ENCODE measurements at regions not wholly inside any gene's neighbourhood (a gene's known extent, or its start where the extent isn't known, plus 50 kb on each side); places are given as distances from the start of the nearest gene placed in this dataset.
A peak's percentile ranks its signal among the peaks of the same experiment; 100 is the strongest.

- no peak overlapping the region for H3K4me3 ChIP-seq (ENCODE audit: low read length, poor library complexity, severe bottlenecking)
- no peaks in the 10 kb centered on the region for H3F3A ChIP-seq (ENCODE audit: low read depth)
These were observed 261.8 kb downstream of the GAS1 start for GRCh38 chr9:86685556-86685955.

GRCh38 chr9:86684148-86684547, 263.2 kb downstream of the GAS1 start:
- Histone ChIP-seq H3K79me2 (ENCODE audit: insufficient read depth, low read length) (no peaks in the 10 kb centered on the region), H3K4me1 (ENCODE audit: insufficient read depth, low read length, poor library complexity, severe bottlenecking) (no peaks in the 10 kb centered on the region), H3K9me2 (replicated peaks; ENCODE audit: low read depth, low read length) (no peaks in the 10 kb centered on the region), H3K9me3 (ENCODE audit: insufficient read depth, low read depth, low read length) (no peaks in the 10 kb centered on the region), H3K9ac (ENCODE audit: low read depth, low read length, poor library complexity, severe bottlenecking) (no peak overlapping the region), H4K20me1 (ENCODE audit: insufficient read depth, low read length, poor library complexity, severe bottlenecking) (no peaks in the 10 kb centered on the region), H3K27me3 (ENCODE audit: insufficient read depth, low read length, poor library complexity, severe bottlenecking) (no peaks in the 10 kb centered on the region), H3K4me2 (ENCODE audit: low read depth, low read length, poor library complexity, severe bottlenecking) (no peak overlapping the region), H2AFZ (ENCODE audit: low read length) (no peak overlapping the region), H3K36me3 (ENCODE audit: insufficient read depth, low read length) (no peaks in the 10 kb centered on the region), H3K4me3 (ENCODE audit: low read length, poor library complexity, severe bottlenecking) (no peak overlapping the region), H3F3A (ENCODE audit: low read depth) (no peaks in the 10 kb centered on the region)
- TF ChIP-seq EZH2phosphoT487 (IDR thresholded peaks at IDR 0.05; ENCODE audit: borderline replicate concordance) (no peak), CTCF (conservative IDR thresholded peaks at IDR 0.05; ENCODE audit: low read length) (no peak)

More at GRCh38 chr9:86685556-86685955, 261.8 kb downstream of the GAS1 start:
- H3K4me2 ChIP-seq (ENCODE audit: low read depth, low read length, poor library complexity, severe bottlenecking), result no peak overlapping the region
- H3K9me2 ChIP-seq (replicated peaks; ENCODE audit: low read depth, low read length), result no peaks in the 10 kb centered on the region
- H3K79me2 ChIP-seq (ENCODE audit: insufficient read depth, low read length), result no peaks in the 10 kb centered on the region
- H2AFZ ChIP-seq (ENCODE audit: low read length), result no peak overlapping the region
- no peaks in the 10 kb centered on the region for H4K20me1 ChIP-seq (ENCODE audit: insufficient read depth, low read length, poor library complexity, severe bottlenecking)
- H3K36me3 ChIP-seq (ENCODE audit: insufficient read depth, low read length), result no peaks in the 10 kb centered on the region
- no peaks in the 10 kb centered on the region for H3K4me1 ChIP-seq (ENCODE audit: insufficient read depth, low read length, poor library complexity, severe bottlenecking)
- no peaks in the 10 kb centered on the region for H3K27me3 ChIP-seq (ENCODE audit: insufficient read depth, low read length, poor library complexity, severe bottlenecking)
- no peak for TF ChIP-seq EZH2phosphoT487 (IDR thresholded peaks at IDR 0.05; ENCODE audit: borderline replicate concordance)
- no peak for TF ChIP-seq CTCF (conservative IDR thresholded peaks at IDR 0.05; ENCODE audit: low read length)
- no peaks in the 10 kb centered on the region for H3K9me3 ChIP-seq (ENCODE audit: insufficient read depth, low read depth, low read length)
- no peak overlapping the region for H3K9ac ChIP-seq (ENCODE audit: low read depth, low read length, poor library complexity, severe bottlenecking)

- TF ChIP-seq CTCF (conservative IDR thresholded peaks at IDR 0.05; ENCODE audit: low read length), result no peak
- no peak for TF ChIP-seq EZH2phosphoT487 (IDR thresholded peaks at IDR 0.05; ENCODE audit: borderline replicate concordance)
- Histone ChIP-seq H3F3A (ENCODE audit: low read depth) (no peaks in the 10 kb centered on the region), H3K9ac (ENCODE audit: low read depth, low read length, poor library complexity, severe bottlenecking) (no peak overlapping the region), H3K4me1 (ENCODE audit: insufficient read depth, low read length, poor library complexity, severe bottlenecking) (no peaks in the 10 kb centered on the region), H3K4me3 (ENCODE audit: low read length, poor library complexity, severe bottlenecking) (no peak overlapping the region), H3K9me3 (ENCODE audit: insufficient read depth, low read depth, low read length) (no peaks in the 10 kb centered on the region), H4K20me1 (ENCODE audit: insufficient read depth, low read length, poor library complexity, severe bottlenecking) (no peaks in the 10 kb centered on the region), H3K79me2 (ENCODE audit: insufficient read depth, low read length) (no peaks in the 10 kb centered on the region), H3K9me2 (replicated peaks; ENCODE audit: low read depth, low read length) (no peaks in the 10 kb centered on the region), H2AFZ (ENCODE audit: low read length) (peak overlapping the region; percentile 72; the same call in 1 of the 2 replicates), H3K27me3 (ENCODE audit: insufficient read depth, low read length, poor library complexity, severe bottlenecking) (no peaks in the 10 kb centered on the region), H3K4me2 (ENCODE audit: low read depth, low read length, poor library complexity, severe bottlenecking) (no peak overlapping the region), H3K36me3 (ENCODE audit: insufficient read depth, low read length) (no peaks in the 10 kb centered on the region)
These were observed 265.1 kb downstream of the GAS1 start for GRCh38 chr9:86682240-86682639.

All from Loucy (cell line).